ENCODE measurements at regions not wholly inside any gene's neighbourhood (a gene's known extent, or its start where the extent isn't known, plus 50 kb on each side); places are given as distances from the start of the nearest gene placed in this dataset.

- no peak overlapping the region for H3K4me3 Mint-ChIP-seq
- intact Hi-C loops (cut with micrococcal nuclease), result no loop called here
- ATAC-seq (no peak), DNase-seq (no peak)
- H3K27ac ChIP-seq (ENCODE audit: low read length), result no peak overlapping the region
- H3K36me3 ChIP-seq (ENCODE audit: control insufficient read depth, insufficient read depth, low read length), result no peaks in the 10 kb centered on the region
- TF ChIP-seq CTCF (IDR thresholded peaks at IDR 0.05), result no peak
- H3K27ac Mint-ChIP-seq, result no peak overlapping the region
- WGBS (ENCODE audit: insufficient coverage), result 98% methylated on average over 2 of the region's 2 CpGs
- H3K27me3 ChIP-seq (ENCODE audit: control insufficient read depth, insufficient read depth, low read length), result no peaks in the 10 kb centered on the region
- H3K9me3 Mint-ChIP-seq, result peaks cover 6 to 8% of the 10 kb centered on the region in 2 donors
- no peaks in the 10 kb centered on the region for H3K9me3 ChIP-seq (ENCODE audit: control insufficient read depth, insufficient read depth, low read length)
- no peaks in the 10 kb centered on the region for H3K36me3 Mint-ChIP-seq
- no peaks in the 10 kb centered on the region for H3K4me1 Mint-ChIP-seq
- no peaks in the 10 kb centered on the region for H3K27me3 Mint-ChIP-seq (ENCODE audit: low read depth in 2 of 2)
- H3K4me3 ChIP-seq (ENCODE audit: low read length), result no peak overlapping the region
- H3K4me1 ChIP-seq (ENCODE audit: control insufficient read depth, insufficient read depth, low read length), result no peaks in the 10 kb centered on the region
These were observed 563.8 kb downstream of the TDRD15 start for GRCh38 chr2:21687589-21687988.

- no peaks in the 10 kb centered on the region for H3K9me3 ChIP-seq (ENCODE audit: control insufficient read depth, insufficient read depth, low read length)
- Mint-ChIP-seq H3K4me1 (no peaks in the 10 kb centered on the region), H3K27me3 (ENCODE audit: low read depth in 2 of 2) (no peaks in the 10 kb centered on the region), H3K27ac (no peak overlapping the region), H3K9me3 (peaks cover 4 to 6% of the 10 kb centered on the region in 2 donors), H3K4me3 (no peak overlapping the region), H3K36me3 (no peaks in the 10 kb centered on the region)
- no peaks in the 10 kb centered on the region for H3K4me1 ChIP-seq (ENCODE audit: control insufficient read depth, insufficient read depth, low read length)
- H3K36me3 ChIP-seq (ENCODE audit: control insufficient read depth, insufficient read depth, low read length), result no peaks in the 10 kb centered on the region
- intact Hi-C loops (cut with micrococcal nuclease), result no loop called here
- DNase-seq (no peak), ATAC-seq (no peak)
- no peak overlapping the region for H3K4me3 ChIP-seq (ENCODE audit: low read length)
- no peak overlapping the region for H3K27ac ChIP-seq (ENCODE audit: low read length)
- TF ChIP-seq CTCF (IDR thresholded peaks at IDR 0.05), result no peak
- H3K27me3 ChIP-seq (ENCODE audit: control insufficient read depth, insufficient read depth, low read length), result no peaks in the 10 kb centered on the region
These were observed 566.2 kb downstream of the TDRD15 start for GRCh38 chr2:21690005-21690404.

- no peaks in the 10 kb centered on the region for H3K27me3 ChIP-seq (ENCODE audit: control insufficient read depth, insufficient read depth, low read length)
- H3K9me3 Mint-ChIP-seq, result peaks cover 6% of the 10 kb centered on the region in 2 donors
- H3K4me1 ChIP-seq (ENCODE audit: control insufficient read depth, insufficient read depth, low read length), result no peaks in the 10 kb centered on the region
- no peak for TF ChIP-seq CTCF (IDR thresholded peaks at IDR 0.05)
- no peaks in the 10 kb centered on the region for H3K27me3 Mint-ChIP-seq (ENCODE audit: low read depth in 2 of 2)
- no peaks in the 10 kb centered on the region for H3K36me3 ChIP-seq (ENCODE audit: control insufficient read depth, insufficient read depth, low read length)
- H3K4me1 Mint-ChIP-seq, result no peaks in the 10 kb centered on the region
- H3K27ac Mint-ChIP-seq, result no peak overlapping the region
- ATAC-seq (no peak), DNase-seq (no peak)
- no peaks in the 10 kb centered on the region for H3K9me3 ChIP-seq (ENCODE audit: control insufficient read depth, insufficient read depth, low read length)
- intact Hi-C loops (cut with micrococcal nuclease), result no loop called here
- no peaks in the 10 kb centered on the region for H3K36me3 Mint-ChIP-seq
- no peak overlapping the region for H3K27ac ChIP-seq (ENCODE audit: low read length)
- no peak overlapping the region for H3K4me3 Mint-ChIP-seq
- H3K4me3 ChIP-seq (ENCODE audit: low read length), result no peak overlapping the region
These were observed 569.3 kb downstream of the TDRD15 start for GRCh38 chr2:21693081-21693480.

- Histone ChIP-seq H3K27ac (ENCODE audit: low read length) (no peak overlapping the region), H3K4me3 (ENCODE audit: low read length) (no peak overlapping the region), H3K36me3 (ENCODE audit: control insufficient read depth, insufficient read depth, low read length) (no peaks in the 10 kb centered on the region), H3K9me3 (ENCODE audit: control insufficient read depth, insufficient read depth, low read length) (no peaks in the 10 kb centered on the region), H3K4me1 (ENCODE audit: control insufficient read depth, insufficient read depth, low read length) (no peaks in the 10 kb centered on the region), H3K27me3 (ENCODE audit: control insufficient read depth, insufficient read depth, low read length) (no peaks in the 10 kb centered on the region)
- WGBS (ENCODE audit: insufficient coverage), result 84% methylated on average over 3 of the region's 3 CpGs
- no peaks in the 10 kb centered on the region for H3K4me1 Mint-ChIP-seq
- H3K27ac Mint-ChIP-seq, result no peak overlapping the region
- H3K27me3 Mint-ChIP-seq (ENCODE audit: low read depth in 2 of 2), result no peaks in the 10 kb centered on the region
- intact Hi-C loops (cut with micrococcal nuclease), result no loop called here
- ATAC-seq (no peak), DNase-seq (no peak)
- peaks cover 6% of the 10 kb centered on the region in 2 donors for H3K9me3 Mint-ChIP-seq
- H3K36me3 Mint-ChIP-seq, result no peaks in the 10 kb centered on the region
- H3K4me3 Mint-ChIP-seq, result no peak overlapping the region
- no peak for TF ChIP-seq CTCF (IDR thresholded peaks at IDR 0.05)
These were observed 570.5 kb downstream of the TDRD15 start for GRCh38 chr2:21694079-21694878.
